Choroid plexus epithelial cell (primary cell): ENCODE measurements at regions not wholly inside any gene's neighbourhood (a gene's known extent, or its start where the extent isn't known, plus 50 kb on each side); places are given as distances from the start of the nearest gene placed in this dataset.

Experiments used
- DNase-seq: peaks from one replicate; pipeline ENCODE4 v3.0.0-alpha.2; 2010; ENCODE audit warnings: low read depth
- H3K4me3 ChIP-seq: 2 replicates; pipeline ENCODE4 v1.5.1; 2011; ENCODE audit warnings: low read depth, mild to moderate bottlenecking, control low read depth, low read length, moderate library complexity
- CTCF ChIP-seq: conservative IDR thresholded peaks from 2 replicates; pipeline ENCODE4 v1.5.1; 2011; ENCODE audit warnings: low read depth, mild to moderate bottlenecking, control low read depth, inconsistent platforms, low read length, moderate library complexity

GRCh38 chr13:31081316-31081715, 80.4 kb downstream of the HSPH1 start:
- no peak overlapping the region for H3K4me3 ChIP-seq
- no peak for DNase-seq
- TF ChIP-seq CTCF: no peak

GRCh38 chr13:31074756-31075155, 86.9 kb downstream of the HSPH1 start:
- no peak for DNase-seq
- H3K4me3 ChIP-seq: no peak overlapping the region
- no peak for TF ChIP-seq CTCF

- no peak overlapping the region for H3K4me3 ChIP-seq
- peak; percentile 65 for DNase-seq
- no peak for TF ChIP-seq CTCF
These were observed 87.6 kb downstream of the HSPH1 start for GRCh38 chr13:31073859-31074718.

GRCh38 chr13:31072041-31072440, 89.7 kb downstream of the HSPH1 start:
- no peak for TF ChIP-seq CTCF
- DNase-seq: peak; percentile 41
- no peak overlapping the region for H3K4me3 ChIP-seq

GRCh38 chr13:31069808-31070534, 91.7 kb downstream of the HSPH1 start:
- no peak overlapping the region for H3K4me3 ChIP-seq
- TF ChIP-seq CTCF: no peak

GRCh38 chr13:31068119-31068423, 93.6 kb downstream of the HSPH1 start:
- no peak for DNase-seq
- H3K4me3 ChIP-seq: no peak overlapping the region
- no peak for TF ChIP-seq CTCF

More at GRCh38 chr13:31069808-31070534, 91.7 kb downstream of the HSPH1 start:
- no peak for DNase-seq
